Activated CD4-positive, alpha-beta T cell treated with anti-CD3 and anti-CD28 coated beads, Interleukin-2, amount 50 U/mL, for 16 hours (primary cell): ENCODE measurements at regions not wholly inside any gene's neighbourhood (a gene's known extent, or its start where the extent isn't known, plus 50 kb on each side); places are given as distances from the start of the nearest gene placed in this dataset.

Experiments
- DNase-seq: peaks from one replicate; pipeline ENCODE4 v3.0.0-alpha.2; 2020

- DNase-seq = no peak
These were observed 210.6 kb upstream of the SOX4 start for GRCh38 chr6:21382821-21383449.

DNA sequence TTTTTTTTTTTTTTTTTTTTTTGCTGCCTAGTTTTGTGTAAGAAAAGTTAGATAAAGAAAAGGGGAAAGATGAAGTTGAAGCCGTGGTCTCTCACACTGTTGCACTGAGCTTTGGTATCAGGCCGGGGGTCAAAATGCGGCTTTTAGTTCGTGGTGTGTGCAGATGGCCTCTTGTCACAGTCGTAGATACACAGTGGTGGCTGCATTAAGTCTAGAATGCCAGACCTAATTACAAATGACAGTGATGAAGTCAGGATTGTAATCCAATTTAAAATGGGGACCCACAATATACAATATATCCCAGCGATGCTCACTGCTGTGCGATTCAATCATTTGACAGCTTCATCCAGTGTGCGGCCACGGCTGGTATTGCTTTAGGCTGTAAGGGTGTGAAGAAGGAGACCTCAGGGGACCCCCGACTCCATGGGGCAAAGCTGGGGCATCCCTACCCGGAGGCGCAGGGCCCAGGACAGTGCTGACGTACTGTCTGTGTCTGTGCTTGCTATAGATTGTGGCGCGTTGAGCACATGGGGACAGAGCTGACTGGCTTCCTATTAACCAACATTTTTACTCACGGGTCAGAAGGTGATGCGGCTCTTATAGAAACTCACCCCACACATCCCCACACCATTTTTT lies 210.0 kb upstream of the SOX4 start:
- DNase-seq = no peak

GRCh38 chr6:21384216-21384615 lies 209.3 kb upstream of the SOX4 start:
- DNase-seq = no peak

DNA sequence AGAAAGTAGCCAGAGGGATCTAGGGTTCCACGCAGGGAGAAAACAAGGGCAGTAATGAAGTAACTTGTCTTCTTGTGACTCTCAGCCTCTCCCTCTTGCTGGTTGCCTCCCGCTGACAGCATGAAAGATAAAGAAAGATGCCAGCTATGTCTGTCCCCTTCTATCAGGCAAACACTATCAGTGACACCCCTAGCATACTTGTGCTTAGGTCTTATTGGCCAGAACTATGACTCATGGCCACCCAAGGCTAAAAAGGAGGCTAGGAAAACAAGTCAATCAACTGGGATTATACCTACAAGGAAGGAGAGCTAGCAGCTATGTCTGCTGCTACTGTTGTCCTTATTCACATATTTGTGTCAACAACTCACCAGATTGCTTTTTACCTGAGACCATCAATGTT lies 206.8 kb upstream of the SOX4 start:
- no peak for DNase-seq

DNA sequence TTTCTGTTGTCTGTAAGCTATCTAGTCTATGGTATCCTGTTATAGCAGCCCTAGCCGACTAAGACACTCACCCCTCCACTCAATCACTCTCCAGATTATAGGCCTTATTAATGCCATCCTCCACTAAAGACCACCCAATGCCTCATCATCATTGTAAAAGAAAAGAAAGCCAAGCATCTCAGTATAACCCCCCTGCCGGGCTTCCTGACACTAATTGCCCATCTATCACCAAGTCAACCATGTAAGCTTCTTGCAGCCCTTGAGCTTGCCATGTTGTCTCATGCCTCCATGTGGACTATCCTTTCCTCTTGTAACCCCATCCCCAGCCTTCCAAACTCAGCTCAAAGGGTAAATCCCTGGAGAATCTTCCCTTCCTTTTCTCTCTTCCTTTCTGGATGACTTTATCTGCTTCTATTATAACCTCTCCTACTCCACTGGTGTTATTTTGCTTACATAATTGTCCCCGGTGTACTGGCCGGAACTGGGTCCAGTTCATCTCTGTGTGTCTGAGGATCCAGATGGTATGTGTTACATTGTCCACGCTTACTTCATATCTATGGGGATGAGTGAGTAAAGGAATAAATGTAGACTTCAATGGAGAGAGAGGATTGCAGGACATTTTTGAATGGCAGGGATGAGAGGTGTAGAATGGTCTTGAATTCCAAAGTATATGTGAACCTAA lies 202.9 kb upstream of the SOX4 start:
- no peak for DNase-seq

DNA sequence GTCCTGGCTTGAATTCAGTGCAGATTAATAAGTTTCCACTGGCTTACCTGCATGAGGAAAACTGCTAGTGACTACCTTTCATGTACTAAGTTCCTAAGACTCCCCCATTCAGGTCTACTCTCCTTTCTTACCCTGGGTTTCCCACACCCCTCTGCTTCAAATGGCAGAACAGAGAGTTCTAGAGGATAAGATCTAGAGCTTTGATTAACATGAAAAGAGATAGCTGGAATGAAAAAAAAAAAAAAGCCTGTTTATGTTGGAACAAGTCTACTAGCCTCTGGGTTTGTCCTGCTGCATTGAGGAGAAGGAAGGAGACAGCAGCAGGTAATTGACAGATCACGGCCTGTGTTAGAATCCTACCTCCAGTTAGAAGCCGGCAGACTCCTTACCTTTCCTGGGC lies 201.4 kb upstream of the SOX4 start:
- DNase-seq = no peak

DNA sequence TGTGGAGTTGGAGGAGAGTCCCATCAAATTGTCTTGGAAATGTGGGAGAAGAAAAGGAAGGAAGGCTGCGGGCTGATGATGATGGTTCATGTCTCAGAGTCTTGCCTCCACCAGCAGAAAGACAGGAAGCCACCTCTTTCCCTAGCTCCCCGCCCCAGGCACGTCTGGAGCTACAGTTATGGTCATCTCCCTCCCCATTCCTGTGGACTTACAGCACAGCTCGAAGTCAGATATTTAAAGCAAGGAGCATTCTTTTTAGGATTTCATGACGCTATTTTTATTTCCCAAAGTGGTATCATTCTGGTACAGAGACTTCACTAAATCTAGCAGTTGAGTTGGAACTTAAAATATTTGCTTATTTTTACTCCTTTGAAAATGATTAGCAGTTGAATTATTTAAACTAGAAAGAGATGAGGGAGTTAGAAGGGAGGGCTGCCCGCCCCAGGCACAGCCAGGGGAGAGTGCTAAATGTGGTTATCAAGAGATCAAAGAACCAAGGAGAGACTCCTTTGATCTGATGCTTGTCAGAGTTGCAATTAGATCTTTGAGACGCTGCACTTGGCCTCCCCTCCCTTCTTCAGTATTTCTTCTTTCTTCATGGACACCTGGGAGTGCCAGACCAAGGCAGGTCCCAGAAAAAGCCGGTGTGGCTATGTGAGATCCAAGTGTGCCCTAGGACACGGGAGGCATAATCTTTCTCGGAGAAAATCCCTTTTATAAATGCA lies 199.9 kb upstream of the SOX4 start:
- DNase-seq = no peak

DNA sequence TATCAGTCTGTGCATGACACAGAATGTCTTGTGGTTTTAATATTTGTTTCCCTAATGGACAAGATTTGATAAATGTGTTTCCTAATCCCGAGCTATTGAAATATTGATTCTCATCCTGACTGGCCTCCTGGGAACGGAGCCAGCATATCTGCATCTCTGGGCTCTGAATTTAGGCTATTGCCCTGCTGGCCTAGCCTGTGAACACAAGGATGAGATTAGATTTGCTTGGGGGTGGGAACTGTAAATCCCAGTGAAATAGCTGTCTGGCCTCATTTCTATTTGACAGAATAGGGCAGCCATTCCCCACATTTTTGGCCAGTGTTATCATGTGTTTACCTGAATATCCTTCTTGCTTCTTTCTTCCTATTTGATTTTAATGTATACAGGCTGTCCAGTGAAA lies 198.4 kb upstream of the SOX4 start:
- no peak for DNase-seq

DNA sequence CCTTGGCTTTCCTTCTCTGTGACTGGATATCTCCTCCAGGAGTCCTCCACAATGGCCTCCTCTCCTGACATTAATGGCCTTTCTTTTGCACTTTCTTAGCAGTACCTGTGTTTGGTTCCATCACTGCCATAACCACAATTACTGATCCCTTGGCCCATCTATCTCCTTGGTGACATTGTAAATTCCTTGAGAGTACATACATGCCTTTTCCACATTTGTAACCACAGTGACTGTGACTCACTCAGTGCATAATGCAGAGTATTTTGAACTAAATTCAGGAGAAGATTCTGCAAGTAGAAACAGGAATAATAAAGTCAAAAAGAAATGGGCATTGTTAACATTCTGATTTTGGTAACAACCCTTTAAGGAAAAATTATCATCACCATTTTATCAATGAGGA lies 197.2 kb upstream of the SOX4 start:
- DNase-seq = no peak

DNA sequence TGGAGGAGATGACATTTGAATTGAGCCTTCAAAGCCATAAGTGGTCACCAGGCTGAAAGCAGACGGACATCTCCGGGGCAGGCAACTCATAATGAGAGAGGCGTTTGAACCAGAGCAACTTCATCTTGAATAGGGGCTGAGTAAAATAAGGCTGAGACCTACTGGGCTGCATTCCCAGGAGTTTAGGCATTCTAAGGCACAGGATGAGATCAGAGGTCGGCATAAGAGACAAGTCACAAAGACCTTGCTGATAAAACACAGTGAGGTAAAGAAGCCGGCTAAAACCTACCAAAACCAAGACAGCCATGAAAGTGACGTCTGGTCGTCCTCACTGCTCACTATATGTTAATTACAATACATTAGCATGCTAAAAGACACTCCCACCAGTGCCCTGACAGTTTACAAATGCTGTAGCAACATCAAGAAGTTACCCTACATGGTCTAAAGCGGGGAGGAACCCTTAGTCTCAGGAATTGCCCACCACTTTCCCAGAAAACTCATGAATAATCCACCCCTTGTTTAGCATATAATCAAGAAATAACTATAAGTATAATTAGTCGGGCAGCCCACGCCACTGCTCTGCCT lies 194.7 kb upstream of the SOX4 start:
- no peak for DNase-seq

DNA sequence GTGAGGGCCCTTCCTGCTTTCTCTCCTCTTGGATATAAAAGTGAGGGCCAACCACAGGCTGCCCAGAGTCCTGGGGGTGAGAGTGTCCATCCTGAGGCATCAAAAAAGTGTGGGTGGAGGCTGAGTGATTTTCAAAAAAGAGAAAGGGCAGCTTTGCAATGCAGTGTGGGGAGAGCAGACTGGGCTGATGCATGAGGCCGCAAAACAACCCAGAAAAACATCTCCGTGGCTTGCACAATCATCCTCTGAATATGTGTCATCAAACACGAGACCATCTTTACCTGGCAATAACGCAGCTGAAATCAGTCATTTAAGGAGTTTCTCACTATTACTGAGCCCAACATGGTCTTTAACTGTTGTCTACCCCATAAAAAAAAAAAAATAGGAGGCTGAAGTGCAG lies 191.2 kb upstream of the SOX4 start:
- peak; percentile 92 for DNase-seq

DNA sequence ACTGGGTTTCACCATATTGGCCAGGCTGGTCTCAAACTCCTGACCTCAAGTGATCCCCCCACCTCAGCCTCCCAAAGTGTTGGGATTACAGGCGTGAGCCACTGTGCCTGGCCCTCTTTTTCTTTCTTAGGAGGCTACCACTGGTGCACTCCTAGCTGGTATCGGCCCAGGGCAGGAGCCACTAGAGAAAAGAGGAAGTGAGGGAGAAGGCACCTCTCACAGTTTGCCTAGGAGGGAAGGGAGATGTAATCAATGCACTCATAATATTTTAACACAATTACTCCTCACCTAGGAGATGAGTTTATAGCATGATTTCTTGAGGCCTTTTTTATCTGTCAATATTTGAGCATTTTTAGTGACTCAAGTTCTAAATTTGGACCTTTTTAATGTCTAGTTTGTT lies 189.0 kb upstream of the SOX4 start:
- no peak for DNase-seq

- DNase-seq = no peak
These were observed 187.2 kb upstream of the SOX4 start for GRCh38 chr6:21406316-21406715.

GRCh38 chr6:21409231-21409630 lies 184.3 kb upstream of the SOX4 start:
- no peak for DNase-seq

DNA sequence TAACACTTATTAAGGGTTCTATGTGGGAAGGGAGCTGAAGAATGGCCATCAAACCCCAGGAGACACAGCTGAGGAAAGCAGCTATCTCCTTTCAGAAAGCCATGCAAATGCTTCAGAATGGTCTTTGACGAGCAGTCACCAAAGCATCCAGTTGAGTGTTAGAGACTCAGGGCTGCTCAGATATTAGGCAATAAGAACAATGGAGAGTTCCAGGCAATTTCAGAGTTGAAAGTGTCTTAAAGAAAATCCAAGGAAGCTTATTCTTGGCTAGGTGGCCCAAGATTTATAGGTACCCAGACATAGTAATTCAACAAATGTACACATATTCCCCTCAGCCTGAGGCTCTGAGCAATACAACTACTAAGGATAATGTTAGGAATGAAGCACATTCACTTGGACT lies 180.1 kb upstream of the SOX4 start:
- no peak for DNase-seq

DNA sequence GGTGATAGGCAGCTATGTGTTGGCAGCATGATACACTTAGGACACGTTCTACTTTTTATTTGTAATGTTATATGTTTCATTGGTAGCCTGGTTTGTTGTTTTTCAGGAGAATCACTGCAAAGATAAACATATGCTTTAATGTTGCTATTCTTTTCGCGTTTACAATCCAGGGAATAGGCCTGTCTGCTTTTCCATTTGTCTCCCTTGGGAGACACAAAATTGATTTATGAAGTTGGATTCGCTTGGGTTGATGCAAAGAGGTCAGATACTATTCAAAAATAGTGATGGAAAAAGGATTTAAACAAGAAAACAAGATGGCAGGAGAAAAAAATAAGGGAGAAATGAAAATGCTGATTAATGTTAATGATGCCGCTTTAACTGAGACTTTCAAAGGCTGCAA lies 179.5 kb upstream of the SOX4 start:
- no peak for DNase-seq

GRCh38 chr6:21420146-21420878 lies 173.2 kb upstream of the SOX4 start:
- DNase-seq = no peak

GRCh38 chr6:21420926-21421325 lies 172.6 kb upstream of the SOX4 start:
- no peak for DNase-seq

GRCh38 chr6:21423106-21423854 lies 170.3 kb upstream of the SOX4 start:
- DNase-seq = no peak

- no peak for DNase-seq
These were observed 166.6 kb upstream of the SOX4 start for GRCh38 chr6:21426841-21427490.

GRCh38 chr6:21429291-21429690 lies 164.3 kb upstream of the SOX4 start:
- DNase-seq = no peak

DNA sequence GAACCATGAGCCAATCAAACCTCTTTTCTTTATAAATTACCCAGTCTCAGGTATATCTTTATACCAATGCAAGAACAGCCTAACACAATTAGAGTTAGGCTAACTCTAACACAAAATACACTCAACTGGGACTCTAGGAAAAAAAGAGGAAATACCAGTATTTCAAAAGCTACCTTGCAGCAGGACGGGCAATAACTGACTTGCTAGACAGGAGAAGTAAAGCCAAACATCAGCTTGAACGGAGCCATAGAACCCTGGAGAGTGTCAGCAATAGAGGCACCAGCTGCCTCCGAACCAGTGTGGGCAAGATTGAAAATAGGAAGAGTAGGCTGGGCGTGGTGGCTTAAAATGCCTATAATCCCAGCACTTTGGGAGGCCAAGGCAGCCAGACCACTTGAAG lies 162.0 kb upstream of the SOX4 start:
- DNase-seq = no peak
